DMS 273 treated with DMSO at 0.1 percent for 48 hours (cell line): ENCODE measurements at regions not wholly inside any gene's neighbourhood (a gene's known extent, or its start where the extent isn't known, plus 50 kb on each side); places are given as distances from the start of the nearest gene placed in this dataset.

Experiments used
- DNase-seq: peaks from one replicate; lab custom pipeline; 2025; lab: John Stamatoyannopoulos, UW

DNA sequence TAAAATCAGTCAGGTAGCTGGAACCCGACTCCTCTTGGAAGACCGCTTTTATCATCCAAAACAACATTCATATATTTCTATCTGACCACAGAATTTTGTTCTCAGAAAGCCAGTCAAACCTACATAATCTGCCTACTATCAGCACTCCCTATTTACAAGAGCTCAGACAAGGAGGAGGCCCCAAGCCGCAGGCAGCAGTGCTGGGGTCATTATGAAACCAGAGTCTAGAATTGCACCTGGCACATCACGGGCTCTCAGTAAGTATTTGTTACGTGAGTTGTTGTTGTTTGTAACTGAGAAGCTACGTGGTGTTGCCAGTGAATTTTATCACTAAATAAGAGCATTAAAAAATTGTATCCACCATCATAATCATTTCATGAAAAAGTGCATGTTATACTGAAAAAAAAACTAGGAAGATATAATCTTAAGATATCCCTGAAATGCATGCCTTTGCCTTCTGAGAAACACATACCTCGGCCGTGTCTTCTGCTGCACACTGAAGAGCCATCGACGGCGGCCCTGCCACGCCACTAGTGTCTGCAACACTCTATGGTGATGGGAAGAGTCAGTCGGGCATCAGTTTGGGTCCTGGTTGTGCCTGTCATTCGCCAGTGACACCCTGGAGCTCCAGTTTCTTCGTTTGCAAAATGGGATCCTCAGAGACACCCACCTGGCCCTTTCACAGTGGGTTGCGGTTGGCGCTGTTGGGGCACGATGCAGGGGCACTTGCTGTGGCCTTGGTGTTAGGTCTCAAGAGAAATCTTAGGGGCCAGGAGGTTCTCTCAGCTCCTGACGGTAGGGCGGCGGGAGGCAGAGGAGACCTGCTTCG lies 505.9 kb downstream of the EIPR1 start:
- DNase-seq: no peak

DNA sequence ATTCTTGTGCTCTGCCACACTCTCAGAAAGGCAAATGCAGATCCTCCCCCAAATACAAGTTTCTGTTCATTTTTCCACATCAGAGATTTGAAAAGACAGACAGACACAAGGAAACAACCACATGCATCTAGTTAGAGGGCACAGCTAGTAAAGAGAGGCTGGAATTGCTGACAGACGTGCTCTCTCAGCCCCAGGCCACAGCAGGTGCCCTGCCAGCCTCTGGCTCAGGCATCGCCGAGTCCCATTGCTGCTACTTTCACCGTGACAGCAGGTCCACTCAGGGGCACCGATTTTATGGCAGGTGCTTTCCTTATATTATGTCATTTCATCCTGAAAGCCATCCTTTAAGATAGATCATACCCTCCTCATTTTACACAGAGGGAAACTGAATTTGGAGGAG lies 507.5 kb downstream of the EIPR1 start:
- DNase-seq: no peak

GRCh38 chr2:2869553-2869952 lies 508.1 kb downstream of the EIPR1 start:
- no peak for DNase-seq

GRCh38 chr2:2868085-2868484 lies 509.5 kb downstream of the EIPR1 start:
- DNase-seq: no peak

- no peak for DNase-seq
Measured at GRCh38 chr2:2867397-2867979, 510.1 kb downstream of the EIPR1 start.

DNA sequence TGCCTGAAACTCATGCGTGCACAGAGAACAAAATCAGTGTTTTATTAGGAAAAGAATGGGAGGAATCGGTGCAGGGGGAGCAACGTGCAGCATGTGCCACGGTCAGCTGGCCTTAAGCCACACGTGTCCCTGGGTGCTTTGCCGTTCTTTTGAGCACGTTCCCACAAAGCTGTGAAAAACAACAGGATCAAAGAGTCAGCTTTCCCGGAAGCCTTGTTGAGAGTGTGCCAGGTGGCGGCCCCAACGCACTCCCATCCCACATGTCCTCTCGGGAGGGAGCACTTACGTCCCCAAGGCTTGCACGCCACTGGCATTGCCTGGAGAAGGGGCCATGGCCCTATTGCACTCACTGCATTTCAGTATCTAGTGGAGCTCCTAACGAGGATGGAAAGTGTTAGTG lies 511.2 kb downstream of the EIPR1 start:
- DNase-seq: no peak

GRCh38 chr2:2862386-2862785 lies 515.2 kb downstream of the EIPR1 start:
- no peak for DNase-seq

DNA sequence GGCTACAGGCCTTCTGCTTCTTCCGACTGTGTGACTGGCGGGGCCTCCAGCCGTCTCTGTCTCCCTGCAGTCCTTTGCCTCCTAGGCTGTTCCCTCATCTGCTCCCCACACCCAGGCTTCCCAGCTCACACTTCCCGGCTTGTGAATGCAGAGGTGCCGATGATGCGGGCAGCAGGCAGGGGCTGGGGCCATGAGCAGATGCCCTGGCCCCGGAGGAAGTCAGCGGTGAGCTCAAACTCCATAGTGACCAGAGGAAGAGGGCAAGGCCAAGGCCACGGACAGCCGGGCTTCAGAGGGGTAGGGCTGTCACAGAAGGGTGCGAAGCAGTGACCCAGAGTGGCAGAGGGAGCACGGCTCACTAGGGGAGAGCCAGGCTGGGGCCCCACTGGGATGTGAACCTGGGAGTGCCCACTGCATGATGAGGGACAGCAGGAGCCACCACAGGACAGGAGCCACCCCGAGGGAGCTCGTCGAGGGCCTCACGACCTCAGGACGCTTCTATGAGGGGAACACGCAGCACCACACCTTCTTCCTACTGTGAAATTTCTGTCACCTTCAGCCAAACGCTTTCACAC lies 515.9 kb downstream of the EIPR1 start:
- DNase-seq: no peak

DNA sequence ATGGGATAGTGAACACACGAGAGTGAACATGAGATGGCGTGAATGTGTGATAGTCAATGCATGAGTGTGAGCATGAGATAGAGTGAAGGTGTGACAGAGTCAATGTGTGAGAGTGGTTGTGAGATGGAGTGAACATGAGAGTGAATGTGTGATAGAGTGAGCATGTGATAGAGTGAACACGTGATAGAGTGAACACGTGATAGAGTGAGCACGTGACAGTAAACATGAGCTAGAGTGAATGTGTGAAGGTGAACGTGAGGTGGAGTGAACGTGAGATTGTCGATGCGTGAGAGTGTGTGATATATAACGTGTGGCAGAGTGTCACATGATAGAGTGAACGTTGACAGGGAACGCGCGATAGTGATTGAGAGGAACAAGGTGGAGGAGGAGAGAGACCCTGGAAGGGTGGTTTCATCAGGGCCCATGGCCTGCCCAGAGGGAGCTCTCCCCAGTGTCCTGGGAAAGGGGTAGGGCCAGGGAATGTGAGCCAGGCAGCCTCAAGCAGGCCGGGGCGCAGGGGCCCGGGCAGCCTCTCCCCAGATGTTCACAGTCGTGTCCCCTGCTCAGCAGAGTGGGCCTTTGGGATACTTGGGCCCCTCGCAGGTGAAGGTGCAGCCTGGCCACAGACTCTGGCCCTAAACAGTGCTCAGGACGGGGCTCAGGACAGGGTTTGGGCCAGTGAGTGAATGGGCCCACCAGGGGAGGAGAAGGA lies 516.9 kb downstream of the EIPR1 start:
- DNase-seq: no peak

DNA sequence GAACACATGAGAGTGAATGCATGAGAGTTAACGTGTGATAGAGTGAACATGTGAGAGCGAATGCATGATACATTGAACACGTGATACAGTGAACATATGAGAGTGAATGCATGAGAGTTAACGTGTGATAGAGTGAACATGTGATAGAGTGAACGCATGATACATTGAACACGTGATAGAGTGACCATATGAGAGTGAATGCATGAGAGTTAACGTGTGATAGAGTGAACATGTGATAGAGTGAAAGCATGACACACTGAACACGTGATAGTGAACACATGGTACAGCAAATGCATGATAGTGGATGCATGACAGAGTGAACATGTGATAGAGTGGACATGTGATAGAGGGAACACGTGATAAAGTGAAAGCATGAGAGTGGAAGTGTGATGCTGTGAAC lies 517.9 kb downstream of the EIPR1 start:
- DNase-seq: no peak

- no peak for DNase-seq
Measured at GRCh38 chr2:2859164-2859563, 518.5 kb downstream of the EIPR1 start.

DNA sequence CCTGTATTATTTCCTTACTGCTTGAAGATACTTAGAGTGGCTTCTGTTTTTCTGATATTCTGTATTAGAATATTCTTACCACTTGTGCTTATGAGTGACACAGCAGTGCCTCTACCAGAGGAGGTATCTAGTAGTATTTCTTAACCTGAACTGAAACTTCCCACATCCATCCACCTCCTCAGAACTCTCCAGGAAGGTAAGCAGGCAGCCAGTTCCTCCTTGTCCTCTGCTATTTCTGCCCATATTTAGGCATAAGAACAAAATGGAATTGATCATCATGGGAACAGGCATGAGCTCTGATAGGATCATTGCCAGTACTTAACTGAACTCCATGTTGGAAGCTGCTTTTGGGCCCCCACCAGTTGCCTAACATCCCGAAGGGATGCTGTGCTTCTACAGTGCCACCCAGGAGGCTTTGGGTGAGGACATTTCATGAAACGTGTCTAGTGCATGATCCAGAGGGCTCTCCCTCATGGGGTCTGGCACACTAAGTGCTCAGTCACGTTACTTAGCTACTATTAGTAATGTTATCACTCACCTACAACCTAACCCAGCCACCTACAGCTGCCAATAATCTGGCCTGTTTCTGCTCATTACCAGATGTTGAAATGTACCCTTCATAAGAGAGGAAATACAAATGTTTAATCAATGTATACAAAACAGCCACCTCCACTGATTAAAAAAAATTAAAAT lies 520.7 kb downstream of the EIPR1 start:
- no peak for DNase-seq

GRCh38 chr2:2855297-2855696 lies 522.3 kb downstream of the EIPR1 start:
- no peak for DNase-seq

DNA sequence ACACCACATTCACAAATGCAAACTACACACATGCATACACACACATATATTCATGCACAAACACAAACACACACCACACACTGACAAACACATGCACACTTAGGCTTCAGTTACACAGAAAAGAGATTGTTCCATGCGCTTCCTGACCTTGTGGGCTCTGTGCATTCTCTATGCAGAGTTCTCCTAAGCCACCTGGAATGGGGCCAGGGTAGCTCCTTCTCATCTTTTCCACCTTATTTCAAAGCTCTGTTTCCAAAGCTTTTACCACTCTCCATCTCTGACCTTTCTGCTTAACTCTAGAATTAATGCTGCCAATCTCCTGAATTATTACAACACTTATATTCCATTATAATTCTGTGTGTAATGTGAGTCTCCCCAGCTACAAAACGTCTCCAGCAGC lies 522.3 kb upstream of the MYT1L start:
- DNase-seq: no peak

GRCh38 chr2:2851806-2852777 lies 521.0 kb upstream of the MYT1L start:
- no peak for DNase-seq

- no peak for DNase-seq
Measured at GRCh38 chr2:2851316-2851715, 520.2 kb upstream of the MYT1L start.

DNA sequence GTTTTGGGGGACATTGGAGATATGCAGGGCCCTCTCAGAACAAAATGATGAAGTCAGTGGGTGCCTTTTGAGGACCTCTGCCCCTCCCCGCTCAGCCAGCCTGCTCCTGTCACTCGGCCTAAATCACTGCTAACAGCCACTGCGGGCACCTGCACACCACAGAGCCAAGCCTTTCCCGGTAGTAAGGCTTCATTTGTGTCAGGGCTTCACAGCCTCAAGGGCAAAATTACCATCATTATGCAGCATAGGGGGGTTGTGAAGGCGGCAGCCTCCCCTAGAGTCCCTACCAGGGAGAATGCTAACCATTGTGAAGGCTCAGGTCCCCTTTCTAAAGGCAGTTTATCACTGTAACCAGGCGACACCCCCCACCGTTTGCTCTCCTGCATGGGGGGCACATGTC lies 519.8 kb upstream of the MYT1L start:
- no peak for DNase-seq

- no peak for DNase-seq
Measured at GRCh38 chr2:2850218-2850755, 519.2 kb upstream of the MYT1L start.

GRCh38 chr2:2849464-2850217 lies 518.6 kb upstream of the MYT1L start:
- no peak for DNase-seq
